A673 (cell line): ENCODE measurements at regions not wholly inside any gene's neighbourhood (a gene's known extent, or its start where the extent isn't known, plus 50 kb on each side); places are given as distances from the start of the nearest gene placed in this dataset.

ENCODE experiments used
- BruUV-seq: library from RNA; stranded (reverse); fragments of 400-500 nt; replicated peaks from 2 replicates; lab custom pipeline; 2021; lab: Mats Ljungman, UMichigan
- CTCF ChIA-PET: fragments of 300-600 bp; sonication (Branson Sonifier 250); formaldehyde crosslinking; loops from one replicate; lab custom pipeline; 2022; ENCODE audit warnings: antibody characterized with exemption; lab: Charles Lee
- POLR2A ChIA-PET: fragments of 300-600 bp; sonication (Branson Sonifier 250); formaldehyde crosslinking; loops from one replicate; lab custom pipeline; 2022; ENCODE audit warnings: antibody characterized with exemption; ENCODE audit not compliant: low non-redundant PET; lab: Charles Lee
- DNase-seq: peaks from one replicate; pipeline ENCODE4 v3.0.0-alpha.2; 2015; ENCODE audit warnings: low spot score
- H3K27ac ChIP-seq: fragments of 200-600 bp; sonication (generic); 2 replicates; pipeline ENCODE4 v1.5.1; 2016; ENCODE audit warnings: mixed run types, low read depth, mild to moderate bottlenecking, mixed read lengths, antibody characterized with exemption, low read length; ENCODE audit not compliant: poor library complexity, severe bottlenecking
- H3K27me3 ChIP-seq: fragments of 200-600 bp; sonication (generic); replicated peaks from 2 replicates; pipeline ENCODE4 v1.6.1; 2017; ENCODE audit warnings: mixed run types, low read depth, mild to moderate bottlenecking, mixed read lengths, antibody characterized with exemption, low read length; ENCODE audit not compliant: insufficient read depth, poor library complexity
- H3K36me3 ChIP-seq: fragments of 200-600 bp; sonication (generic); 2 replicates; pipeline ENCODE4 v1.6.1; 2016; ENCODE audit warnings: mixed run types, mild to moderate bottlenecking, mixed read lengths, antibody characterized with exemption, low read length; ENCODE audit not compliant: insufficient read depth, poor library complexity, severe bottlenecking
- H3K4me1 ChIP-seq: fragments of 200-600 bp; sonication (generic); 2 replicates; pipeline ENCODE4 v1.6.1; 2017; ENCODE audit warnings: mixed run types, mild to moderate bottlenecking, mixed read lengths, antibody characterized with exemption, low read length; ENCODE audit not compliant: insufficient read depth, poor library complexity, severe bottlenecking
- H3K4me3 ChIP-seq: fragments of 200-600 bp; sonication (generic); 2 replicates; pipeline ENCODE4 v1.5.1; 2016; ENCODE audit warnings: low read depth, mixed run types, mild to moderate bottlenecking, mixed read lengths, low read length; ENCODE audit not compliant: poor library complexity, severe bottlenecking
- H3K9me3 ChIP-seq: fragments of 200-600 bp; sonication (generic); 2 replicates; pipeline ENCODE4 v1.6.1; 2016; ENCODE audit warnings: mixed run types, low read depth, mild to moderate bottlenecking, mixed read lengths, antibody characterized with exemption, low read length; ENCODE audit not compliant: poor library complexity, severe bottlenecking
- EZH2 ChIP-seq: fragments of 200-600 bp; sonication (generic); IDR thresholded peaks from 2 replicates; pipeline ENCODE4 v1.6.1; 2017; ENCODE audit warnings: borderline replicate concordance, low read depth, mild to moderate bottlenecking, mixed read lengths, antibody characterized with exemption, low read length; ENCODE audit not compliant: poor library complexity, severe bottlenecking
- intact Hi-C: fragments of 100-400 bp; cut with micrococcal nuclease; formaldehyde crosslinking; loops from one replicate; pipeline ENCODE4 v1.10.0; 2022; ENCODE audit not compliant: unreplicated experiment
- TF ChIP-seq, protein P1 (sequence below): fragments of 300-800, 200-600 bp; sonication (generic); conservative IDR thresholded peaks from 2 replicates; pipeline ENCODE4 v1.5.1; 2017; ENCODE audit warnings: low read depth, mild to moderate bottlenecking, antibody characterized with exemption, low read length, moderate library complexity, mixed read lengths

DNA sequence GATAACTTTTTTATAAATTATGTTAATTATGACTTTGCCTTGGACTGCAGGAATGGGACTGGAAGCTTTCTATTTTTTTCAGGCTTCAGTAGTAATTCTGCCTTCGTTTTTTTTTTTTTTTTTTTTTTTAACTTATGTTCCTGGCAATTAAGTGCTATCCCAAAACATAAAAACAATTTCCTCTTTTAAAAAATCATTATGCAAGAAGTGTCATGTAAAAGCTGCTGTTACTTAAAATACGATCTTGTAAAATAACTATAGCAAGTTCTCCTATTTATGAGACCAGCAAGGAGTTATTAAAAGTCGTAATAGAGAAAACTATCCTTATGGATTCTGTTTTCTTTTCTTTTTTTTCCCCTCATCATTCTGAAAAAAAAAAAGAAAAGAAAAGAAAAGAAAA, 106.6 kb upstream of the FOXN2 start:
- CTCF ChIA-PET, result interaction anchor here (0.6 kb wide), 1 partner anchor 207 kb away, joined by 4 read pairs; no protein-coding TSS in a partner anchor
- no peaks in the 10 kb centered on the region for H3K36me3 ChIP-seq
- intact Hi-C loops, result no loop called here
- POLR2A ChIA-PET, result interaction anchor here (0.7 kb wide), 1 partner anchor 9 kb away, joined by 3 read pairs; no protein-coding TSS in a partner anchor
- H3K27ac ChIP-seq, result no peak overlapping the region
- H3K9me3 ChIP-seq, result no peaks in the 10 kb centered on the region
- H3K27me3 ChIP-seq, result no peaks in the 10 kb centered on the region
- no peak overlapping the region for H3K4me3 ChIP-seq
- peaks cover 6% of the 10 kb centered on the region for H3K4me1 ChIP-seq
- no peak for TF ChIP-seq EZH2
- TF ChIP-seq, protein P1, sequence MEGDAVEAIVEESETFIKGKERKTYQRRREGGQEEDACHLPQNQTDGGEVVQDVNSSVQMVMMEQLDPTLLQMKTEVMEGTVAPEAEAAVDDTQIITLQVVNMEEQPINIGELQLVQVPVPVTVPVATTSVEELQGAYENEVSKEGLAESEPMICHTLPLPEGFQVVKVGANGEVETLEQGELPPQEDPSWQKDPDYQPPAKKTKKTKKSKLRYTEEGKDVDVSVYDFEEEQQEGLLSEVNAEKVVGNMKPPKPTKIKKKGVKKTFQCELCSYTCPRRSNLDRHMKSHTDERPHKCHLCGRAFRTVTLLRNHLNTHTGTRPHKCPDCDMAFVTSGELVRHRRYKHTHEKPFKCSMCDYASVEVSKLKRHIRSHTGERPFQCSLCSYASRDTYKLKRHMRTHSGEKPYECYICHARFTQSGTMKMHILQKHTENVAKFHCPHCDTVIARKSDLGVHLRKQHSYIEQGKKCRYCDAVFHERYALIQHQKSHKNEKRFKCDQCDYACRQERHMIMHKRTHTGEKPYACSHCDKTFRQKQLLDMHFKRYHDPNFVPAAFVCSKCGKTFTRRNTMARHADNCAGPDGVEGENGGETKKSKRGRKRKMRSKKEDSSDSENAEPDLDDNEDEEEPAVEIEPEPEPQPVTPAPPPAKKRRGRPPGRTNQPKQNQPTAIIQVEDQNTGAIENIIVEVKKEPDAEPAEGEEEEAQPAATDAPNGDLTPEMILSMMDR, result no peak
- BruUV-seq, result no TSS peak
- DNase-seq, result no peak

DNA sequence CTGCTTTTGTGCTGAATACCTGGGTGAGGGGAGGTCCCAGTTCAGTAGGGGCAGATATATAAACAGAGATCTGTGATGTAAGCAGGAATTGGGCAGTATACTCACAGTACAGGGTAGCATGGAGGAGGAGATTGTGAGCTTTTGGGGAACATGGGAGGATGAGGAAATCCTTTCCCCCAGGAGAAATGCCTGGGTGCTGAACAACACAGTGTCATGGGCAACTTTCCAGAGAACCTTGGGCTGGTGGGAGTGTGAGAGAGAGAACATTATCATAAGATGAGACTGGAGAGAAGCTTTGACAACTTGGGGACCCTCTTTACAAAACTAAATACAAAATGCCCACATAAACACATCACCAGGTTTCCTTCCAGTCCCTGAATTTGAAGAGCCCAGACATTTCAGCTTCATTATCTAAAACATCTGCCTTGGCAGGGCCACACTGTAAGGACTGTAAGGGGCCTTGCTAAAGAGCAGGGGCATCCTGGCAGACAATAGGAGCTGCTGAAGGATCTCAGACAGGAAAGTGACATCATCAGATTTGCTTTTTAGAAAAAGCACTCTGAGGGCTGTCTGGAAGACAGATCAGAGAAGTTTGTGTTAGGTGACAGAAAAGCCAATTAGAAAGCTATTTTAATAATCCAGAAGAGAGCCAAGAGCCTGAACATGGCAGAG, 105.1 kb upstream of the FOXN2 start:
- intact Hi-C loops, result no loop called here
- H3K4me1 ChIP-seq, result peaks cover 6% of the 10 kb centered on the region
- peak; percentile 67 for DNase-seq
- H3K27me3 ChIP-seq, result no peaks in the 10 kb centered on the region
- ChIA-PET POLR2A (interaction anchor here (0.6 kb wide), 1 partner anchor 435 kb away, joined by 3 read pairs; no protein-coding TSS in a partner anchor), CTCF (interaction anchor here (0.9 kb wide), 1 partner anchor 102 kb away, joined by 3 read pairs; no protein-coding TSS in a partner anchor)
- no peaks in the 10 kb centered on the region for H3K9me3 ChIP-seq
- H3K4me3 ChIP-seq, result no peak overlapping the region
- no peaks in the 10 kb centered on the region for H3K36me3 ChIP-seq
- TF ChIP-seq EZH2, result no peak
- TF ChIP-seq, protein P1, result no peak
- H3K27ac ChIP-seq, result peak overlapping the region; percentile 9
- BruUV-seq, result no TSS peak

DNA sequence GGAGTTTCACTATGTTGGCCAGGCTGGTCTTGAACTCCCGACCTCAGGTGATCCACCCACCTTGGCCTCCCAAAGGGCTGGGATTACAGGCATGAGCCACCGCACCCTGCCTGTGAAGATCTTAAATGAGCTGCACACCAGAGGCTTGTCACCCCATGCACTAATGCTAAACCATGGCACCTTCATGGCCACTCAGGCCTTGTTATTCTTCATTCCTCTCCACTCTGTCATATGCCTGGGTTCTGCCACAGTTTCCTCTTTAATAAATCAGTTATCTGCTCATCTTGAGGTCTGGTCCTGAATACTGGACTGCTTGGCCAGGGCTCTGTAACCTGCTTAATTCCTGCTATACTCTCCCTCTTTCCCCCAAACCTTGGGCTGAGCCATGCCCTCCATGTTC, 104.3 kb upstream of the FOXN2 start:
- Histone ChIP-seq H3K4me1 (peaks cover 6% of the 10 kb centered on the region), H3K27ac (no peak overlapping the region), H3K4me3 (no peak overlapping the region), H3K9me3 (no peaks in the 10 kb centered on the region), H3K27me3 (no peaks in the 10 kb centered on the region), H3K36me3 (no peaks in the 10 kb centered on the region)
- TF ChIP-seq, protein P1, result no peak
- no peak for TF ChIP-seq EZH2
- ChIA-PET POLR2A (interaction anchor here (0.6 kb wide), 1 partner anchor 436 kb away, joined by 3 read pairs; no protein-coding TSS in a partner anchor), CTCF (no interaction called here)
- no peak for DNase-seq
- intact Hi-C loops, result no loop called here
- BruUV-seq, result no TSS peak
